GM23338 (cell line): ENCODE measurements at regions not wholly inside any gene's neighbourhood (a gene's known extent, or its start where the extent isn't known, plus 50 kb on each side); places are given as distances from the start of the nearest gene placed in this dataset.

Experiments
- ATAC-seq: fragments of 200-7000 bp; cut with Tn5 transposase; 3 replicates; pipeline ENCODE4 v1.9.1; 2020
- DNase-seq: peaks from one replicate; pipeline ENCODE4 v3.0.0-alpha.2; 2015; ENCODE audit warnings: low spot score
- H2AFZ ChIP-seq: fragments of 200-600 bp; sonication (generic); 2 replicates; pipeline ENCODE4 v1.8.0; 2016; ENCODE audit warnings: antibody characterized with exemption, mild to moderate bottlenecking, moderate library complexity
- H3F3A ChIP-seq: fragments of 200-600 bp; sonication (generic); replicated peaks from 2 replicates; pipeline ENCODE4 v1.8.0; 2017; ENCODE audit warnings: antibody characterized with exemption, mixed run types, low read depth
- H3K27ac ChIP-seq: fragments of 200-600 bp; sonication (generic); 2 replicates; pipeline ENCODE4 v1.6.1; 2016; ENCODE audit warnings: low read depth
- H3K27me3 ChIP-seq: fragments of 200-600 bp; sonication (generic); 2 replicates; pipeline ENCODE4 v1.8.0; 2016; ENCODE audit warnings: mild to moderate bottlenecking, mixed run types, moderate library complexity; ENCODE audit not compliant: insufficient read depth
- H3K36me3 ChIP-seq: fragments of 200-600 bp; sonication (generic); 2 replicates; pipeline ENCODE4 v1.8.0; 2016; ENCODE audit warnings: mild to moderate bottlenecking; ENCODE audit not compliant: insufficient read depth
- H3K4me1 ChIP-seq: fragments of 200-600 bp; sonication (generic); 2 replicates; pipeline ENCODE4 v1.8.0; 2016; ENCODE audit warnings: mild to moderate bottlenecking, moderate library complexity; ENCODE audit not compliant: insufficient read depth
- H3K4me2 ChIP-seq: fragments of 200-600 bp; sonication (generic); 2 replicates; pipeline ENCODE4 v1.7.1; 2017; ENCODE audit warnings: mixed run types
- H3K4me3 ChIP-seq: fragments of 200-600 bp; sonication (generic); 2 replicates; pipeline ENCODE4 v1.6.1; 2016; ENCODE audit warnings: mixed run types
- H3K79me2 ChIP-seq: fragments of 200-600 bp; sonication (generic); replicated peaks from 2 replicates; pipeline ENCODE4 v1.8.0; 2017; ENCODE audit warnings: mild to moderate bottlenecking; ENCODE audit not compliant: insufficient read depth
- H3K9me2 ChIP-seq: fragments of 200-600 bp; sonication (generic); 2 replicates; pipeline ENCODE4 v1.8.0; 2017; ENCODE audit not compliant: insufficient read depth
- H4K20me1 ChIP-seq: fragments of 200-600 bp; sonication (generic); replicated peaks from 2 replicates; pipeline ENCODE4 v1.8.0; 2017; ENCODE audit warnings: mild to moderate bottlenecking; ENCODE audit not compliant: insufficient read depth
- H3K27ac Mint-ChIP-seq: 2 replicates; pipeline ENCODE4 v1.8.0; 2020; ENCODE audit warnings: inconsistent platforms, mild to moderate bottlenecking, moderate library complexity, mixed read lengths
- H3K27me3 Mint-ChIP-seq: 3 replicates; pipeline ENCODE4 v1.8.0; 2022; ENCODE audit warnings: low read depth, mild to moderate bottlenecking, moderate library complexity, mixed read lengths, inconsistent platforms; ENCODE audit not compliant: insufficient read depth, poor library complexity
- H3K36me3 Mint-ChIP-seq: 3 replicates; pipeline ENCODE4 v1.8.0; 2021; ENCODE audit warnings: low read depth, mild to moderate bottlenecking, inconsistent platforms, moderate library complexity, mixed read lengths
- H3K4me1 Mint-ChIP-seq: 3 replicates; pipeline ENCODE4 v1.8.0; 2020; ENCODE audit warnings: mild to moderate bottlenecking, inconsistent platforms, mixed read lengths
- H3K4me3 Mint-ChIP-seq: 3 replicates; pipeline ENCODE4 v1.8.0; 2021; ENCODE audit warnings: moderate library complexity, mild to moderate bottlenecking, inconsistent platforms, mixed read lengths
- H3K9me3 Mint-ChIP-seq: 3 replicates; pipeline ENCODE4 v1.8.0; 2020; ENCODE audit warnings: moderate library complexity, mild to moderate bottlenecking, inconsistent platforms, mixed read lengths
- CREB1 ChIP-seq: fragments of 250-450 bp; sonication (Bioruptor Pico); IDR thresholded peaks from 2 replicates; pipeline ENCODE4 v1.5.0; 2020; ENCODE audit warnings: low read depth, mild to moderate bottlenecking, moderate library complexity
- ETS1 ChIP-seq: IDR thresholded peaks from 2 replicates; pipeline ENCODE4 v1.6.1; 2016; ENCODE audit warnings: antibody characterized with exemption
- EZH2 ChIP-seq: fragments of 200-600 bp; sonication (generic); IDR thresholded peaks from one replicate; pipeline ENCODE4 v1.8.0; 2017; ENCODE audit warnings: antibody characterized with exemption, mild to moderate bottlenecking, low read depth; ENCODE audit not compliant: unreplicated experiment
- EZH2phosphoT487 ChIP-seq: fragments of 200-600 bp; sonication (generic); IDR thresholded peaks from one replicate; pipeline ENCODE4 v1.8.1; 2018; ENCODE audit warnings: antibody characterized with exemption; ENCODE audit not compliant: unreplicated experiment
- JUNB ChIP-seq: IDR thresholded peaks from one replicate; pipeline ENCODE4 v1.6.1; 2016; ENCODE audit warnings: antibody characterized with exemption; ENCODE audit not compliant: unreplicated experiment
- NANOG ChIP-seq: IDR thresholded peaks from 2 replicates; pipeline ENCODE4 v1.6.1; 2016; ENCODE audit warnings: antibody characterized with exemption, borderline replicate concordance
- REST ChIP-seq: IDR thresholded peaks from one replicate; pipeline ENCODE4 v1.6.1; 2018; ENCODE audit warnings: antibody characterized with exemption; ENCODE audit not compliant: unreplicated experiment
- STAT1 ChIP-seq: IDR thresholded peaks from one replicate; pipeline ENCODE4 v1.6.1; 2016; ENCODE audit warnings: antibody characterized with exemption; ENCODE audit not compliant: unreplicated experiment
- ZNF114 ChIP-seq: fragments of 250-450 bp; sonication (Bioruptor Pico); IDR thresholded peaks from 2 replicates; pipeline ENCODE4 v1.5.0; 2020; ENCODE audit warnings: mild to moderate bottlenecking, moderate library complexity
- ZNF331 ChIP-seq: fragments of 250-450 bp; sonication (Bioruptor Pico); IDR thresholded peaks from 2 replicates; pipeline ENCODE4 v1.5.0; 2020; ENCODE audit warnings: low read depth, mild to moderate bottlenecking, moderate library complexity
- ZNF462 ChIP-seq: fragments of 250-450 bp; sonication (Bioruptor Pico); IDR thresholded peaks from 2 replicates; pipeline ENCODE4 v1.5.0; 2020; ENCODE audit warnings: mild to moderate bottlenecking, moderate library complexity

GRCh38 chr1:115185336-115185735 lies 96.0 kb upstream of the TSPAN2 start:
- Histone ChIP-seq H4K20me1 (no peaks in the 10 kb centered on the region), H3K79me2 (no peaks in the 10 kb centered on the region), H3K4me3 (no peak overlapping the region), H3F3A (no peaks in the 10 kb centered on the region), H3K36me3 (no peaks in the 10 kb centered on the region), H3K9me2 (no peaks in the 10 kb centered on the region), H3K4me1 (no peaks in the 10 kb centered on the region), H2AFZ (no peak overlapping the region), H3K27me3 (no peaks in the 10 kb centered on the region), H3K4me2 (no peak overlapping the region), H3K27ac (no peak overlapping the region)
- peaks cover 6% of the 10 kb centered on the region for H3K27me3 Mint-ChIP-seq
- H3K4me1 Mint-ChIP-seq, result peaks cover 8% of the 10 kb centered on the region
- H3K36me3 Mint-ChIP-seq, result no peaks in the 10 kb centered on the region
- H3K4me3 Mint-ChIP-seq, result no peak overlapping the region
- TF ChIP-seq EZH2phosphoT487, result no peak
- no peak for TF ChIP-seq ETS1
- no peak for TF ChIP-seq JUNB
- no peak for TF ChIP-seq NANOG
- TF ChIP-seq CREB1, result no peak
- no peak for TF ChIP-seq ZNF331 (CRISPR knock-in tag)
- TF ChIP-seq REST, result no peak
- TF ChIP-seq EZH2, result no peak
- no peak for TF ChIP-seq STAT1
- TF ChIP-seq ZNF114 (CRISPR knock-in tag), result no peak
- no peak for TF ChIP-seq ZNF462 (CRISPR knock-in tag)
- H3K27ac Mint-ChIP-seq, result no peak overlapping the region
- ATAC-seq (no peak), DNase-seq (no peak)
- no peaks in the 10 kb centered on the region for H3K9me3 Mint-ChIP-seq
